ENCODE measurements at regions not wholly inside any gene's neighbourhood (a gene's known extent, or its start where the extent isn't known, plus 50 kb on each side); places are given as distances from the start of the nearest gene placed in this dataset.

DNA sequence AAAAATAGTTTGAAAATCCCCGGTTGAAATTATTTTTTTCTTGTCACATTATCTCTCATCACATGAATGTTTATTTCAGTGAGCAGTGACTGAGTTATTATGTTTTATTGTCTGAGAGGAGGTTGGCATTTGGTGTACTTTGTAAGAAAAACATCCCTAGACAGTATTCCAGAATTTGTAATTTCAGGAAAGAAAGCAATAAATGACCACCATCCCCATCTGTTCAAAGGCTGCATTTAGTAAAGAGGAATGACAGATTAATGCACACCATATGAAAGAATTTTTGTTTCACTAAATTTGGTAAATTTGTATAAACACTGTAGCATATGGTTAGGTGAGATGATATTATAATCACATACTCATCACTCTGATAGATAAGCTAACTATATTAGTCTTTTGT is 57.1 kb upstream of the FUT9 start:
- DNase-seq (ENCODE audit: low read depth, low spot score) (no peak), ATAC-seq (no peak)
- intact Hi-C loops (cut with micrococcal nuclease; ENCODE audit: unreplicated experiment) (no loop called here), in situ Hi-C loops (cut with HindIII; ENCODE audit: low pct_unique_long_range_greater_than_20kb, low sequenced_read_pairs) (no loop called here)
- H3K9me3 ChIP-seq (ENCODE audit: control insufficient read depth, insufficient read depth, low read depth, low read length), result no peaks in the 10 kb centered on the region
- no peak for TF ChIP-seq POLR2AphosphoS5 (IDR thresholded peaks at IDR 0.05; ENCODE audit: low read depth, low read length)
- no peak for TF ChIP-seq TCF7L2 (IDR thresholded peaks at IDR 0.05; ENCODE audit: low read depth, low read length)
- TF ChIP-seq, protein P1, sequence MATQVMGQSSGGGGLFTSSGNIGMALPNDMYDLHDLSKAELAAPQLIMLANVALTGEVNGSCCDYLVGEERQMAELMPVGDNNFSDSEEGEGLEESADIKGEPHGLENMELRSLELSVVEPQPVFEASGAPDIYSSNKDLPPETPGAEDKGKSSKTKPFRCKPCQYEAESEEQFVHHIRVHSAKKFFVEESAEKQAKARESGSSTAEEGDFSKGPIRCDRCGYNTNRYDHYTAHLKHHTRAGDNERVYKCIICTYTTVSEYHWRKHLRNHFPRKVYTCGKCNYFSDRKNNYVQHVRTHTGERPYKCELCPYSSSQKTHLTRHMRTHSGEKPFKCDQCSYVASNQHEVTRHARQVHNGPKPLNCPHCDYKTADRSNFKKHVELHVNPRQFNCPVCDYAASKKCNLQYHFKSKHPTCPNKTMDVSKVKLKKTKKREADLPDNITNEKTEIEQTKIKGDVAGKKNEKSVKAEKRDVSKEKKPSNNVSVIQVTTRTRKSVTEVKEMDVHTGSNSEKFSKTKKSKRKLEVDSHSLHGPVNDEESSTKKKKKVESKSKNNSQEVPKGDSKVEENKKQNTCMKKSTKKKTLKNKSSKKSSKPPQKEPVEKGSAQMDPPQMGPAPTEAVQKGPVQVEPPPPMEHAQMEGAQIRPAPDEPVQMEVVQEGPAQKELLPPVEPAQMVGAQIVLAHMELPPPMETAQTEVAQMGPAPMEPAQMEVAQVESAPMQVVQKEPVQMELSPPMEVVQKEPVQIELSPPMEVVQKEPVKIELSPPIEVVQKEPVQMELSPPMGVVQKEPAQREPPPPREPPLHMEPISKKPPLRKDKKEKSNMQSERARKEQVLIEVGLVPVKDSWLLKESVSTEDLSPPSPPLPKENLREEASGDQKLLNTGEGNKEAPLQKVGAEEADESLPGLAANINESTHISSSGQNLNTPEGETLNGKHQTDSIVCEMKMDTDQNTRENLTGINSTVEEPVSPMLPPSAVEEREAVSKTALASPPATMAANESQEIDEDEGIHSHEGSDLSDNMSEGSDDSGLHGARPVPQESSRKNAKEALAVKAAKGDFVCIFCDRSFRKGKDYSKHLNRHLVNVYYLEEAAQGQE (IDR thresholded peaks at IDR 0.05; ENCODE audit: insufficient read depth in 1 of 2, low read depth in 2 of 2, low read length in 1 of 2), result no peak
- no peak for TF ChIP-seq SIN3A (IDR thresholded peaks at IDR 0.05; ENCODE audit: borderline replicate concordance, insufficient read depth, low read depth, low read length)
- no peaks in the 10 kb centered on the region for H3K27me3 ChIP-seq (ENCODE audit: control insufficient read depth, insufficient read depth, low read length)
- ChIA-PET CTCF (no interaction called here), POLR2A (no interaction called here)
- BruUV-seq (replicated peaks), result no TSS peak
- H3K36me3 ChIP-seq (ENCODE audit: control insufficient read depth, insufficient read depth, low read length), result no peaks in the 10 kb centered on the region
- H3K27ac ChIP-seq (ENCODE audit: low read length), result no peak overlapping the region
- no peak overlapping the region for H3K4me3 ChIP-seq (ENCODE audit: low read depth in 2 of 2, low read length in 2 of 2)
- no peaks in the 10 kb centered on the region for H3K4me1 ChIP-seq (ENCODE audit: control insufficient read depth, insufficient read depth, low read length)

DNA sequence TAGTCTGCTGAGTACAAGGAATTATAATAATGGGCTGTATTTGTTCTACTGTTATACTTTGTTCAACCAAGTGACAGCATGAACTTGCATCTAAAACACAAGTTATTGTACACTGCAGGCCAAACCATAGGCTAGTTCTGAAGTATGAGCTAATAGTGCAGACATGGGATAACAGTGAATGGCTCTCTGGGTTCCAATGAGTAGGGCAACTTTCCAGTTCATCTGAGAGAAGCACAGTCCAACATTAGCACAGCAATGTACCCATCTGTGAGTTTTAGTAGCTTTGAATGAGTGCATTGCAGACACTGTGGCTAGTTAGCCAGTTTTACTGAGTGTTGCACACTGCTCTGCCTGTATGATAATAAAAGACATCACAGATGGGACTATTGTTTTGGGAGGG is 56.5 kb upstream of the FUT9 start:
- no peak for ATAC-seq
- no peak for DNase-seq (ENCODE audit: low read depth, low spot score)
- Histone ChIP-seq H3K27me3 (ENCODE audit: control insufficient read depth, insufficient read depth, low read length) (no peaks in the 10 kb centered on the region), H3K4me3 (ENCODE audit: low read depth in 2 of 2, low read length in 2 of 2) (no peak overlapping the region), H3K9me3 (ENCODE audit: control insufficient read depth, insufficient read depth, low read depth, low read length) (no peaks in the 10 kb centered on the region), H3K36me3 (ENCODE audit: control insufficient read depth, insufficient read depth, low read length) (no peaks in the 10 kb centered on the region), H3K4me1 (ENCODE audit: control insufficient read depth, insufficient read depth, low read length) (no peaks in the 10 kb centered on the region), H3K27ac (ENCODE audit: low read length) (no peak overlapping the region)
- CTCF ChIA-PET, result no interaction called here
- BruUV-seq (replicated peaks), result no TSS peak
- intact Hi-C loops (cut with micrococcal nuclease; ENCODE audit: unreplicated experiment), result no loop called here
- TF ChIP-seq SIN3A (IDR thresholded peaks at IDR 0.05; ENCODE audit: borderline replicate concordance, insufficient read depth, low read depth, low read length), result no peak
- no peak for TF ChIP-seq POLR2AphosphoS5 (IDR thresholded peaks at IDR 0.05; ENCODE audit: low read depth, low read length)
- no peak for TF ChIP-seq TCF7L2 (IDR thresholded peaks at IDR 0.05; ENCODE audit: low read depth, low read length)
- TF ChIP-seq, protein P2, sequence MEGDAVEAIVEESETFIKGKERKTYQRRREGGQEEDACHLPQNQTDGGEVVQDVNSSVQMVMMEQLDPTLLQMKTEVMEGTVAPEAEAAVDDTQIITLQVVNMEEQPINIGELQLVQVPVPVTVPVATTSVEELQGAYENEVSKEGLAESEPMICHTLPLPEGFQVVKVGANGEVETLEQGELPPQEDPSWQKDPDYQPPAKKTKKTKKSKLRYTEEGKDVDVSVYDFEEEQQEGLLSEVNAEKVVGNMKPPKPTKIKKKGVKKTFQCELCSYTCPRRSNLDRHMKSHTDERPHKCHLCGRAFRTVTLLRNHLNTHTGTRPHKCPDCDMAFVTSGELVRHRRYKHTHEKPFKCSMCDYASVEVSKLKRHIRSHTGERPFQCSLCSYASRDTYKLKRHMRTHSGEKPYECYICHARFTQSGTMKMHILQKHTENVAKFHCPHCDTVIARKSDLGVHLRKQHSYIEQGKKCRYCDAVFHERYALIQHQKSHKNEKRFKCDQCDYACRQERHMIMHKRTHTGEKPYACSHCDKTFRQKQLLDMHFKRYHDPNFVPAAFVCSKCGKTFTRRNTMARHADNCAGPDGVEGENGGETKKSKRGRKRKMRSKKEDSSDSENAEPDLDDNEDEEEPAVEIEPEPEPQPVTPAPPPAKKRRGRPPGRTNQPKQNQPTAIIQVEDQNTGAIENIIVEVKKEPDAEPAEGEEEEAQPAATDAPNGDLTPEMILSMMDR (IDR thresholded peaks at IDR 0.05), result no peak
- POLR2A ChIA-PET, result no interaction called here
- in situ Hi-C loops (cut with HindIII; ENCODE audit: low pct_unique_long_range_greater_than_20kb, low sequenced_read_pairs), result no loop called here

Data from Panc1 (cell line).